B cell (primary cell): ENCODE measurements at regions not wholly inside any gene's neighbourhood (a gene's known extent, or its start where the extent isn't known, plus 50 kb on each side); places are given as distances from the start of the nearest gene placed in this dataset.
"Not testable (repeated sequence)": the region's sequence is repeated elsewhere in the genome, so short reads cannot be mapped to it uniquely, and the experiment has no call there.

ENCODE experiments used
- EZH2 ChIP-seq: IDR thresholded peaks from 2 replicates; pipeline ENCODE4 v1.6.1; 2012; ENCODE audit warnings: borderline replicate concordance, low read depth, mild to moderate bottlenecking, moderate library complexity, low read length; ENCODE audit not compliant: insufficient read depth, poor library complexity, severe bottlenecking
- TF ChIP-seq, protein P1 (sequence below): fragments of 200-600 bp; IDR thresholded peaks from one replicate; pipeline ENCODE4 v1.8.0; 2022; ENCODE audit warnings: antibody characterized with exemption, mild to moderate bottlenecking

DNA sequence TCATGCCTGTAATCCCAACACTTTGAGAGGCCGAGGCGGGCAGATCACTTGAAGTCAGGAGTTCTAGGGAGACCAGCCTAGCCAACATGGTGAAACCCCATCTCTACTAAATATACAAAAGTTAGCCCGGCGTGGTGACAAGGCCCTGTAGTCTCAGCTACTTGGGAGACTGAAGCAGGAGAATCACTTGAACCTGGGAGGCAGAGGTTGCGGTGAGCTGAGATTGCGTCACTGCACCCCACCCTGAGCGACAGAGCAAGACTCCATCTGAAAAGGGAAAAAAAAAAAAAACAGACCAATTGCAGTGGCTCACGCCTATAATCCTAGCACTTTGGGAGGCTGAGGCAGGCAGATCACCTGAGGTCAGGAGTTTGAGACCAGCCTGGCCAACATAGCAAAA is 90.4 kb downstream of the TEX51 start:
- TF ChIP-seq, protein P1, sequence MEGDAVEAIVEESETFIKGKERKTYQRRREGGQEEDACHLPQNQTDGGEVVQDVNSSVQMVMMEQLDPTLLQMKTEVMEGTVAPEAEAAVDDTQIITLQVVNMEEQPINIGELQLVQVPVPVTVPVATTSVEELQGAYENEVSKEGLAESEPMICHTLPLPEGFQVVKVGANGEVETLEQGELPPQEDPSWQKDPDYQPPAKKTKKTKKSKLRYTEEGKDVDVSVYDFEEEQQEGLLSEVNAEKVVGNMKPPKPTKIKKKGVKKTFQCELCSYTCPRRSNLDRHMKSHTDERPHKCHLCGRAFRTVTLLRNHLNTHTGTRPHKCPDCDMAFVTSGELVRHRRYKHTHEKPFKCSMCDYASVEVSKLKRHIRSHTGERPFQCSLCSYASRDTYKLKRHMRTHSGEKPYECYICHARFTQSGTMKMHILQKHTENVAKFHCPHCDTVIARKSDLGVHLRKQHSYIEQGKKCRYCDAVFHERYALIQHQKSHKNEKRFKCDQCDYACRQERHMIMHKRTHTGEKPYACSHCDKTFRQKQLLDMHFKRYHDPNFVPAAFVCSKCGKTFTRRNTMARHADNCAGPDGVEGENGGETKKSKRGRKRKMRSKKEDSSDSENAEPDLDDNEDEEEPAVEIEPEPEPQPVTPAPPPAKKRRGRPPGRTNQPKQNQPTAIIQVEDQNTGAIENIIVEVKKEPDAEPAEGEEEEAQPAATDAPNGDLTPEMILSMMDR, result not testable (repeated sequence)
- TF ChIP-seq EZH2, result not testable (repeated sequence)
